ENCODE measurements at regions not wholly inside any gene's neighbourhood (a gene's known extent, or its start where the extent isn't known, plus 50 kb on each side); places are given as distances from the start of the nearest gene placed in this dataset.

- intact Hi-C loops (cut with DNase I), result no loop called here
- 81 to 84% methylated on average over 3 of the region's 3 CpGs for WGBS, 2 donors
- Histone ChIP-seq H3K4me1 (peaks cover 6% of the 10 kb centered on the region), H3K27ac (no peak overlapping the region), H3K27me3 (no peaks in the 10 kb centered on the region), H3K36me3 (replicated peaks in 1 of 2; ENCODE audit: insufficient read depth in 1 of 2, low read depth in 2 of 2) (no peaks in the 10 kb centered on the region), H3K9me3 (no peaks in the 10 kb centered on the region), H3K4me3 (no peak overlapping the region)
- ATAC-seq, result no peak
- no peak for TF ChIP-seq CTCF (IDR thresholded peaks at IDR 0.05)
- no peak for TF ChIP-seq POLR2A (IDR thresholded peaks at IDR 0.05)
- DNase-seq, result no peak
These were observed 386.4 kb downstream of the LMO4 start for GRCh38 chr1:87715052-87715451.

GRCh38 chr1:87715471-87715870 lies 386.8 kb downstream of the LMO4 start:
- WGBS, 2 donors, result 13 to 24% methylated on average over 2 of the region's 2 CpGs

GRCh38 chr1:87717157-87717670 lies 388.5 kb downstream of the LMO4 start:
- ATAC-seq (no peak), DNase-seq (no peak)
- no peak for TF ChIP-seq POLR2A (IDR thresholded peaks at IDR 0.05)
- TF ChIP-seq CTCF (IDR thresholded peaks at IDR 0.05), result no peak
- peaks cover 0 to 4% (median 0%) of the 10 kb centered on the region in 3 donors for H3K9me3 ChIP-seq
- WGBS, 2 donors, result 60 to 66% methylated on average over 2 of the region's 2 CpGs
- no peaks in the 10 kb centered on the region for H3K36me3 ChIP-seq (replicated peaks in 1 of 2; ENCODE audit: insufficient read depth in 1 of 2, low read depth in 2 of 2)
- no peak overlapping the region for H3K4me3 ChIP-seq
- no peak overlapping the region for H3K27ac ChIP-seq
- H3K4me1 ChIP-seq, result peaks cover 6% of the 10 kb centered on the region
- H3K27me3 ChIP-seq, result no peaks in the 10 kb centered on the region
- intact Hi-C loops (cut with DNase I), result no loop called here

More at GRCh38 chr1:87715471-87715870, 386.8 kb downstream of the LMO4 start:
- Histone ChIP-seq H3K36me3 (replicated peaks in 1 of 2; ENCODE audit: insufficient read depth in 1 of 2, low read depth in 2 of 2) (no peaks in the 10 kb centered on the region), H3K4me3 (no peak overlapping the region), H3K4me1 (peaks cover 6% of the 10 kb centered on the region), H3K27me3 (no peaks in the 10 kb centered on the region), H3K9me3 (no peaks in the 10 kb centered on the region), H3K27ac (no peak overlapping the region)
- TF ChIP-seq POLR2A (IDR thresholded peaks at IDR 0.05) (no peak), CTCF (IDR thresholded peaks at IDR 0.05) (no peak)
- intact Hi-C loops (cut with DNase I), result no loop called here
- ATAC-seq (no peak), DNase-seq (no peak)

GRCh38 chr1:87718241-87718950 lies 389.7 kb downstream of the LMO4 start:
- Histone ChIP-seq H3K4me3 (no peak overlapping the region), H3K9me3 (peaks cover 0 to 4% (median 0%) of the 10 kb centered on the region in 3 donors), H3K27ac (no peak overlapping the region), H3K4me1 (peaks cover 6% of the 10 kb centered on the region), H3K27me3 (no peaks in the 10 kb centered on the region), H3K36me3 (replicated peaks in 1 of 2; ENCODE audit: insufficient read depth in 1 of 2, low read depth in 2 of 2) (no peaks in the 10 kb centered on the region)
- DNase-seq (no peak), ATAC-seq (no peak)
- intact Hi-C loops (cut with DNase I), result no loop called here
- WGBS, 2 donors, result 67 to 78% methylated on average over 1 of the region's 1 CpG
- no peak for TF ChIP-seq CTCF (IDR thresholded peaks at IDR 0.05)
- no peak for TF ChIP-seq POLR2A (IDR thresholded peaks at IDR 0.05)

GRCh38 chr1:87719658-87720057 lies 391.0 kb downstream of the LMO4 start:
- intact Hi-C loops (cut with DNase I), result no loop called here
- ATAC-seq (no peak), DNase-seq (no peak)
- Histone ChIP-seq H3K4me3 (no peak overlapping the region), H3K36me3 (replicated peaks in 1 of 2; ENCODE audit: insufficient read depth in 1 of 2, low read depth in 2 of 2) (no peaks in the 10 kb centered on the region), H3K4me1 (peaks cover 6% of the 10 kb centered on the region), H3K9me3 (peaks cover 0 to 4% (median 0%) of the 10 kb centered on the region in 3 donors), H3K27ac (no peak overlapping the region), H3K27me3 (no peaks in the 10 kb centered on the region)
- WGBS, 2 donors, result 21 to 34% methylated on average over 3 of the region's 3 CpGs
- TF ChIP-seq POLR2A (IDR thresholded peaks at IDR 0.05) (no peak), CTCF (IDR thresholded peaks at IDR 0.05) (no peak)

Data from body of pancreas (tissue), 4 donors.